ENCODE measurements at regions not wholly inside any gene's neighbourhood (a gene's known extent, or its start where the extent isn't known, plus 50 kb on each side); places are given as distances from the start of the nearest gene placed in this dataset.

DNA sequence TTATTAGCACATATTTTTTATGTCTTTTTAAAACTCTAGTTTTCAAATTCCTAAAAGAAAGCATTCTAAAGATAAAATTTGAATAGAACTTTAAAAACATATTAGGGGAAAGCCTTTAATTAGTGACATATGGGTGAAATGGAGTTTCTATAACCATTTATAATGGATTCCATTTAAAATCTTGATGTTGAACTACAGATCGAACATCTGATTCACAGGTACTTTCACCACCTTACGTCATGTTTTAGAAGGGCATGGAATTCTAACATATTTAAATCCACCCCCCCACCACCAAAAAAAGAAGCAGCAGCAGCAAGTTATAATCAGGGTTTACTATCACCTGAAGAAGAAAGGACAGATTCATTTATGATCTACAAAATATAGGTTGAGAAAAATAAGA is 298.4 kb downstream of the SMOC2 start:
- ATAC-seq (ENCODE audit: insufficient read depth, low read depth) = no peak
- TF ChIP-seq EZH2 (IDR thresholded peaks at IDR 0.05; ENCODE audit: borderline replicate concordance, low read depth, low read length, severe bottlenecking) = no peak
- TF ChIP-seq, protein P1, sequence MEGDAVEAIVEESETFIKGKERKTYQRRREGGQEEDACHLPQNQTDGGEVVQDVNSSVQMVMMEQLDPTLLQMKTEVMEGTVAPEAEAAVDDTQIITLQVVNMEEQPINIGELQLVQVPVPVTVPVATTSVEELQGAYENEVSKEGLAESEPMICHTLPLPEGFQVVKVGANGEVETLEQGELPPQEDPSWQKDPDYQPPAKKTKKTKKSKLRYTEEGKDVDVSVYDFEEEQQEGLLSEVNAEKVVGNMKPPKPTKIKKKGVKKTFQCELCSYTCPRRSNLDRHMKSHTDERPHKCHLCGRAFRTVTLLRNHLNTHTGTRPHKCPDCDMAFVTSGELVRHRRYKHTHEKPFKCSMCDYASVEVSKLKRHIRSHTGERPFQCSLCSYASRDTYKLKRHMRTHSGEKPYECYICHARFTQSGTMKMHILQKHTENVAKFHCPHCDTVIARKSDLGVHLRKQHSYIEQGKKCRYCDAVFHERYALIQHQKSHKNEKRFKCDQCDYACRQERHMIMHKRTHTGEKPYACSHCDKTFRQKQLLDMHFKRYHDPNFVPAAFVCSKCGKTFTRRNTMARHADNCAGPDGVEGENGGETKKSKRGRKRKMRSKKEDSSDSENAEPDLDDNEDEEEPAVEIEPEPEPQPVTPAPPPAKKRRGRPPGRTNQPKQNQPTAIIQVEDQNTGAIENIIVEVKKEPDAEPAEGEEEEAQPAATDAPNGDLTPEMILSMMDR (IDR thresholded peaks at IDR 0.05; ENCODE audit: borderline replicate concordance, extremely low read depth, low read length, poor library complexity, severe bottlenecking) = no peak

DNA sequence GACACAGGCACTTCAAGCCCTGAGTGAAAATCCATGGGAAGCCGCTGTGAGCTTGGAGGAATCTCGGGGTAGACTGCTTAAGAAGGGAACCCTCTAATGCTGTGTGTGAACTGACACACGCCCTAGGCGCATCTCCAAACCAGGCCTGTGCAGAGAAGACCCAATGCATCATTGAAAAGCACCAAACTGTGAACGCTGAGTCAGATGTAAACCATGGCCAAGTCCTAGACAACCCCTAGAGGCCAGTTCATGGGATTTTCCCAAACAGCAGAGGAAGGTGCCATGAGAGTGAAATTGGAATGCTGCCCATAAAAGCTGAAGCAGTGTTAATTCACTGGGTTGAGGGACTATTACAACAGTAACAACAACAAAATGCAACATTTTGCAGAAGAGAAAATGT is 296.5 kb downstream of the SMOC2 start:
- no peaks in the 10 kb centered on the region for H3K79me2 ChIP-seq (ENCODE audit: insufficient read depth, low read length)
- no peak overlapping the region for H3K27ac ChIP-seq (ENCODE audit: low read length)
- TF ChIP-seq, protein P1 (IDR thresholded peaks at IDR 0.05; ENCODE audit: borderline replicate concordance, extremely low read depth, low read length, poor library complexity, severe bottlenecking) = no peak
- TF ChIP-seq EZH2 (IDR thresholded peaks at IDR 0.05; ENCODE audit: borderline replicate concordance, low read depth, low read length, severe bottlenecking) = no peak
- H2AFZ ChIP-seq (ENCODE audit: low read depth, low read length) = no peak overlapping the region
- H3K9ac ChIP-seq (ENCODE audit: low read depth, low read length) = no peak overlapping the region
- H3K36me3 ChIP-seq (ENCODE audit: insufficient read depth, low read length) = no peaks in the 10 kb centered on the region
- H3K27me3 ChIP-seq (ENCODE audit: insufficient read depth, low read length, poor library complexity) = no peaks in the 10 kb centered on the region
- H3K4me2 ChIP-seq (ENCODE audit: insufficient read depth, low read length) = no peak overlapping the region
- H3K9me3 ChIP-seq (ENCODE audit: insufficient read depth, low read length, severe bottlenecking) = peaks cover 3% of the 10 kb centered on the region
- DNase-seq (no peak), ATAC-seq (ENCODE audit: insufficient read depth, low read depth) (no peak)
- H3K4me1 ChIP-seq (ENCODE audit: insufficient read depth, low read length) = no peaks in the 10 kb centered on the region
- H3K4me3 ChIP-seq (ENCODE audit: low read depth in 1 of 2, low read length in 2 of 2) = no peak overlapping the region
- no peaks in the 10 kb centered on the region for H4K20me1 ChIP-seq (ENCODE audit: insufficient read depth, low read length)

More for the DNA sequence above, 298.4 kb downstream of the SMOC2 start:
- no peak for DNase-seq
- no peaks in the 10 kb centered on the region for H4K20me1 ChIP-seq (ENCODE audit: insufficient read depth, low read length)
- no peaks in the 10 kb centered on the region for H3K79me2 ChIP-seq (ENCODE audit: insufficient read depth, low read length)
- H3K36me3 ChIP-seq (ENCODE audit: insufficient read depth, low read length) = no peaks in the 10 kb centered on the region
- H3K27me3 ChIP-seq (ENCODE audit: insufficient read depth, low read length, poor library complexity) = no peaks in the 10 kb centered on the region
- no peak overlapping the region for H3K4me2 ChIP-seq (ENCODE audit: insufficient read depth, low read length)
- H3K4me3 ChIP-seq (ENCODE audit: low read depth in 1 of 2, low read length in 2 of 2) = no peak overlapping the region
- H3K27ac ChIP-seq (ENCODE audit: low read length) = no peak overlapping the region
- H3K9me3 ChIP-seq (ENCODE audit: insufficient read depth, low read length, severe bottlenecking) = peaks cover 3% of the 10 kb centered on the region
- no peak overlapping the region for H3K9ac ChIP-seq (ENCODE audit: low read depth, low read length)
- H3K4me1 ChIP-seq (ENCODE audit: insufficient read depth, low read length) = no peaks in the 10 kb centered on the region
- no peak overlapping the region for H2AFZ ChIP-seq (ENCODE audit: low read depth, low read length)

DNA sequence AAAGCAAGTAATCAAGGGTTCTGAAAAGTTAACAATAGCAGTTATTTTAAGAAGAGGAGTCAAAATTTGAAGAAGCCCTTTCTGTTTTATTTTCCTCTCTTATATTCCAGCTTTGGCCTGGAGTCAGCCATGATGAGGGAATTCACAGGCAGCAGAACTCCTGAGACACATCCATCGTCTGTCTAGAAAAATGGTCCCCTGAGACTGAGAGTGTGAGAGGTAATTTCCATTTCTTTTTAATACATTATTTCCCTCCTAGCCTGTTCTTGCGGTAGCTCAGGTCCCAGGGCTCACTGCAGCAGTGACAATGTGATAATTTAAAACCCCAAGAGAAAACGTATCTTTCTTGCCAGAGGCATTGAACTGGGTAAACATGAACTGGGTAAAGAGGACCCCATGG is 296.0 kb downstream of the SMOC2 start:
- no peak overlapping the region for H3K9ac ChIP-seq (ENCODE audit: low read depth, low read length)
- no peak for ATAC-seq (ENCODE audit: insufficient read depth, low read depth)

More for the DNA sequence above, 296.0 kb downstream of the SMOC2 start:
- H4K20me1 ChIP-seq (ENCODE audit: insufficient read depth, low read length) = no peaks in the 10 kb centered on the region
- no peak overlapping the region for H3K27ac ChIP-seq (ENCODE audit: low read length)
- no peaks in the 10 kb centered on the region for H3K79me2 ChIP-seq (ENCODE audit: insufficient read depth, low read length)
- H3K9me3 ChIP-seq (ENCODE audit: insufficient read depth, low read length, severe bottlenecking) = peaks cover 3% of the 10 kb centered on the region
- H3K4me2 ChIP-seq (ENCODE audit: insufficient read depth, low read length) = no peak overlapping the region
- H2AFZ ChIP-seq (ENCODE audit: low read depth, low read length) = no peak overlapping the region
- H3K4me3 ChIP-seq (ENCODE audit: low read depth in 1 of 2, low read length in 2 of 2) = no peak overlapping the region
- H3K36me3 ChIP-seq (ENCODE audit: insufficient read depth, low read length) = no peaks in the 10 kb centered on the region
- no peak for TF ChIP-seq EZH2 (IDR thresholded peaks at IDR 0.05; ENCODE audit: borderline replicate concordance, low read depth, low read length, severe bottlenecking)
- TF ChIP-seq, protein P1 (IDR thresholded peaks at IDR 0.05; ENCODE audit: borderline replicate concordance, extremely low read depth, low read length, poor library complexity, severe bottlenecking) = no peak
- no peak for DNase-seq
- H3K4me1 ChIP-seq (ENCODE audit: insufficient read depth, low read length) = no peaks in the 10 kb centered on the region
- no peaks in the 10 kb centered on the region for H3K27me3 ChIP-seq (ENCODE audit: insufficient read depth, low read length, poor library complexity)
